ENCODE measurements at regions not wholly inside any gene's neighbourhood (a gene's known extent, or its start where the extent isn't known, plus 50 kb on each side); places are given as distances from the start of the nearest gene placed in this dataset.
"Not testable (repeated sequence)": the region's sequence is repeated elsewhere in the genome, so short reads cannot be mapped to it uniquely, and the experiment has no call there.

DNA sequence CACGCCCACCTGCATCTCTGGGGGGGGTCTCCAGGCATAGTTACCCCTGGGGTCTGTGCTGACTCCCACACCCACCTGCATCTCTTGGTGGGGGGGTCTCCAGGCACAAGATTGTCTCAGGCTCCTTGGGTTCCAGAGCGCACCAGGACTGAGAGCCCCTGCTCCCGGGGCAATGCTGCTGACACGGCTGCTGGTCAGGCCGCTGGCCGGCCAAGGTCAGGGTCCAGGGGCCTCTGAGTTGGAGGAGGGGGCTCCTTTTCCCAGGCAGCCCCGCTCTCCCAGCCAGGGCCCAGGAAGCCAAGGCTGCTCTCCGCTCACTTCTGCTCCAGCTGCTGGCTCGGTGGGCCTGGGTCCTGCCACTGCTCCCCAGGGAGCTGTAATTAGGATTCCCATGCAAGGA lies 77.3 kb upstream of the SFSWAP start:
- not testable (repeated sequence) for H3K9me3 ChIP-seq (ENCODE audit: low read depth, low read length); H3K27me3 ChIP-seq (ENCODE audit: insufficient read depth, low read length); H3K4me3 ChIP-seq (ENCODE audit: low read length); H3K4me1 ChIP-seq (ENCODE audit: insufficient read depth, low read length)

GRCh38 chr12:131634037-131634436 lies 76.9 kb upstream of the SFSWAP start:
- Histone ChIP-seq H3K4me3 (ENCODE audit: low read length) (no peak overlapping the region), H3K4me1 (ENCODE audit: insufficient read depth, low read length) (no peaks in the 10 kb centered on the region), H3K9me3 (ENCODE audit: low read depth, low read length) (no peaks in the 10 kb centered on the region), H3K27me3 (ENCODE audit: insufficient read depth, low read length) (no peaks in the 10 kb centered on the region)

DNA sequence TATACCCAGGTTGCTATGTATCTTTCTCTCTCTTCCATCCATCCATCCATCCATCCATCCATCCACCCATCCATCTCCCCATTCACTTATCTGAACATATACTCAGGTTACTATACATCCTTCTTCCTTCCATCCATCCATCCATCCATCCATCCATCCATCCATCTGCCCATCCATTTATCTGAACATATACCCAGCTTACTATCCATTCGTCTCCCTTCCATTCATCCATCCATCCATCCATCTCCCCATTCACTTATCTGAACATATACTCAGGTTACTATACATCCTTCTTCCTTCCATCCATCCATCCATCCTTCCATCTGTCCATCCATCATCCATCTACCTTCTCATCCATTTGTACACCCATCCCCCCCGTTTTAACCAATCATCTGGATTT lies 75.9 kb upstream of the SFSWAP start:
- H3K9me3 ChIP-seq (ENCODE audit: low read depth, low read length); H3K4me1 ChIP-seq (ENCODE audit: insufficient read depth, low read length); H3K4me3 ChIP-seq (ENCODE audit: low read length); H3K27me3 ChIP-seq (ENCODE audit: insufficient read depth, low read length): not testable (repeated sequence)

DNA sequence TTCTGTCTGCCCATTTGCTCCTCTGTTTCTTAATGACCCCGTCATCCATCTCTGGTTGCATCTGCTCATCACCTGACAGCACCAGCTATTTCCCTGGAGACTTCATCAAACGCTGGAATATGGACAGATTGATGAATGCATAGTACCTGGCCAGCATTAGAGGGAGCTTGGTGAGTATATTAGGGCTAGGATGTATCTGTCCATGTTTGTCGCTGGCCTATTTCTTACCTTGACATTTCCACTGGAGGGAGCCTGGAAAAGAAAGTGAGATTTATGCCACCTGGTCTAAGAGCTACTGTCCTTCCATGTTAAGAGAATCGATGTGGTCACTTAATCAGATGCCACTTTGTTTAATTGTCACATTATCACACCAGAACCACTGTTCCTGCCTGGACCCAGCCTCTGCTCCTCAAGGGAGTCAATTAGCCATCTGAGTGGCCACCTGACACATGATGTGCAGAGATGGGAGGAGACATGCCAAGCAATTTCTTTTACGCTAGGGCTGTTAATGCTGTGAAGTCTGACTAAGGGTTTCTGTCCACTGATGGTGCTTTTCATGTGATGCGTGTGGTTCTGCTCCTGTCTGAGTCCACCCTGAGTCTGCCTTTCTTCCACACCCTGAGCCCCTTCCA lies 75.3 kb upstream of the SFSWAP start:
- Histone ChIP-seq H3K4me1 (ENCODE audit: insufficient read depth, low read length) (no peaks in the 10 kb centered on the region), H3K9me3 (ENCODE audit: low read depth, low read length) (no peaks in the 10 kb centered on the region), H3K4me3 (ENCODE audit: low read length) (no peak overlapping the region), H3K27me3 (ENCODE audit: insufficient read depth, low read length) (no peaks in the 10 kb centered on the region)

- H3K9me3 ChIP-seq (ENCODE audit: low read depth, low read length): no peaks in the 10 kb centered on the region
- no peaks in the 10 kb centered on the region for H3K4me1 ChIP-seq (ENCODE audit: insufficient read depth, low read length)
- H3K4me3 ChIP-seq (ENCODE audit: low read length): no peak overlapping the region
- H3K27me3 ChIP-seq (ENCODE audit: insufficient read depth, low read length): no peaks in the 10 kb centered on the region
Measured at GRCh38 chr12:131636266-131636665, 74.6 kb upstream of the SFSWAP start.

DNA sequence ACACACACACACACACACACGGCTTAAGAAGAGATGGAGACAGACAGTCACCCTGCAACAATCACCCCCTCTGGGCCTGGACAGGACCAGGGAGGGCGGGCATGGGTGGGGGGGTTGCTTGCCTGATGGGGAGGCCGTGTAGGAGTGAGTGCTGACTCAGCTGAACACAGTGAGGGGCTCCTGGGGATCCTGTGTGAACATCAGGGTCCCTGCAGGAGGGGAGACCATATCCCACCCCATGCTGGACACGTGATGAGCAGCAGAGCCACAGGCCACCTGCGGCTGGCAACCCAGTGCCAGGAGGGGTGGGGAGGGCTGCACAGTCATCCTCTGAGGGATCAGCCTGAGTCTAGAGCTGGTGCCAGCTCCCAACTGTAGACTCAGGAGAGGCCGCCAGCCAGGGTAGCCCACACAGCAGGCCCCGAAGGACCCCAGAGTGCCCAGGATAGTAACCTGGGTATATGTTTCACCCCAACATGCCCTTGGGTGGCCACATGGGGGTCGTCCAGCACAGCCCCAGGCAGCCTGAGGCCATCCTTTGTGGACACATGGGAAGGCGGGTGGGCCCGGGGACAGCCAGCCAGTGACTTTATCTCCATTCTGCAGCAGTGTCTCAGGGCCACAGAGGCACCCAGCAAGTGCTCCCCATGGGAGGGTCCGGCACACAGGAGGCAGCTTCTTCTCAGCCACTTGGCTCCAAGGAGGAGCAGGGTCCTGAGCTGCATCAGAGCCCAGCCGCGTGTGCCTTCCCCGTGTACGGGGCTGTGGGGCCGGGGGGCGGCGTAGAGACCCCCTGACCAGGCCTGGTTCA lies 73.7 kb upstream of the SFSWAP start:
- Histone ChIP-seq H3K9me3 (ENCODE audit: low read depth, low read length) (no peaks in the 10 kb centered on the region), H3K27me3 (ENCODE audit: insufficient read depth, low read length) (no peaks in the 10 kb centered on the region), H3K4me3 (ENCODE audit: low read length) (no peak overlapping the region), H3K4me1 (ENCODE audit: insufficient read depth, low read length) (no peaks in the 10 kb centered on the region)

DNA sequence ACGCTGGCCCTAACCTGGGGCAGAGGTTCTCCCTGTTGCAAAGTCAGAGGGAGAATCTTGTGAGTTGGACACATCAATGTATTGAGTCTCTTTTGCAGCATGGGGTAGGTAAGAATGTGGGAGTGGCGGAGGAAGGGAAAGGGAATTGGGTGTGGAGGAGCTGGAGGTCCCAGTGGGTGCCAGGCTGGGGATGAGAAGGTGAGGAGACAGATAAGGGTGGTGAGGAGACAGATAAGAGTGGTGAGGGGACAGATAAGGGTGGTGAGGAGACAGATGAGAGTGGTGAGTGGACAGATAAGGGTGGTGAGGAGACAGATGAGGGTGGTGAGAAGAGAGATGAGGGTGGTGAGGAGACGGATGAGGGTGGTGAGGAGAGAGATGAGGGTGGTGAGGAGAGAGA lies 72.9 kb upstream of the SFSWAP start:
- Histone ChIP-seq H3K9me3 (ENCODE audit: low read depth, low read length) (no peaks in the 10 kb centered on the region), H3K27me3 (ENCODE audit: insufficient read depth, low read length) (no peaks in the 10 kb centered on the region), H3K4me1 (ENCODE audit: insufficient read depth, low read length) (no peaks in the 10 kb centered on the region), H3K4me3 (ENCODE audit: low read length) (no peak overlapping the region)

GRCh38 chr12:131639270-131639940 lies 71.5 kb upstream of the SFSWAP start:
- H3K4me3 ChIP-seq (ENCODE audit: low read length): no peak overlapping the region
- no peaks in the 10 kb centered on the region for H3K27me3 ChIP-seq (ENCODE audit: insufficient read depth, low read length)
- H3K4me1 ChIP-seq (ENCODE audit: insufficient read depth, low read length): no peaks in the 10 kb centered on the region
- no peaks in the 10 kb centered on the region for H3K9me3 ChIP-seq (ENCODE audit: low read depth, low read length)

DNA sequence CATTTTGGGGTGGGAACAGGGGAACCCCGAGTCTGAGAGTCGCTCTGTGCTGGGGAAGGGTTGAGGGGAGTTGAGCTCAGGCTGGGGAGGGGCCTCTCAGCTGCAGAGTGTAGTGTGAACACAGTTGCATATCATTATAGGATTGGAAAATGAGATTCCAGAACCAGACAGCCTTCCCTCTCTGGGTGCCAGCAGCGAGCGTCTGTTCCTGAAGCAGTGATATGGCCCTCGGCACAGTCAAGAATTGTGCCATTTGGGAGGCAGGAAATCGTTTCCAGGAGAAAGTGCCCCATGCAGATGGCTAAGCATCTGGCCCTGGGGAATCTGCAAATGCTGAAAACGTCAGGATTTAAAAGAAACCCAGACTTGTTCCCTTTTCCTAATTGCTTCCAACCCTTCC lies 70.4 kb upstream of the SFSWAP start:
- no peaks in the 10 kb centered on the region for H3K9me3 ChIP-seq (ENCODE audit: low read depth, low read length)
- H3K4me3 ChIP-seq (ENCODE audit: low read length): no peak overlapping the region
- no peaks in the 10 kb centered on the region for H3K27me3 ChIP-seq (ENCODE audit: insufficient read depth, low read length)
- no peaks in the 10 kb centered on the region for H3K4me1 ChIP-seq (ENCODE audit: insufficient read depth, low read length)

GRCh38 chr12:131641315-131641714 lies 69.6 kb upstream of the SFSWAP start:
- Histone ChIP-seq H3K4me3 (ENCODE audit: low read length) (no peak overlapping the region), H3K9me3 (ENCODE audit: low read depth, low read length) (no peaks in the 10 kb centered on the region), H3K4me1 (ENCODE audit: insufficient read depth, low read length) (no peaks in the 10 kb centered on the region), H3K27me3 (ENCODE audit: insufficient read depth, low read length) (no peaks in the 10 kb centered on the region)

GRCh38 chr12:131642101-131642540 lies 68.8 kb upstream of the SFSWAP start:
- no peak overlapping the region for H3K4me3 ChIP-seq (ENCODE audit: low read length)
- no peaks in the 10 kb centered on the region for H3K4me1 ChIP-seq (ENCODE audit: insufficient read depth, low read length)
- H3K9me3 ChIP-seq (ENCODE audit: low read depth, low read length): no peaks in the 10 kb centered on the region
- H3K27me3 ChIP-seq (ENCODE audit: insufficient read depth, low read length): no peaks in the 10 kb centered on the region

- H3K4me3 ChIP-seq (ENCODE audit: low read length): no peak overlapping the region
- no peaks in the 10 kb centered on the region for H3K4me1 ChIP-seq (ENCODE audit: insufficient read depth, low read length)
- H3K27me3 ChIP-seq (ENCODE audit: insufficient read depth, low read length): no peaks in the 10 kb centered on the region
- H3K9me3 ChIP-seq (ENCODE audit: low read depth, low read length): no peaks in the 10 kb centered on the region
Measured at GRCh38 chr12:131642771-131643170, 68.1 kb upstream of the SFSWAP start.

DNA sequence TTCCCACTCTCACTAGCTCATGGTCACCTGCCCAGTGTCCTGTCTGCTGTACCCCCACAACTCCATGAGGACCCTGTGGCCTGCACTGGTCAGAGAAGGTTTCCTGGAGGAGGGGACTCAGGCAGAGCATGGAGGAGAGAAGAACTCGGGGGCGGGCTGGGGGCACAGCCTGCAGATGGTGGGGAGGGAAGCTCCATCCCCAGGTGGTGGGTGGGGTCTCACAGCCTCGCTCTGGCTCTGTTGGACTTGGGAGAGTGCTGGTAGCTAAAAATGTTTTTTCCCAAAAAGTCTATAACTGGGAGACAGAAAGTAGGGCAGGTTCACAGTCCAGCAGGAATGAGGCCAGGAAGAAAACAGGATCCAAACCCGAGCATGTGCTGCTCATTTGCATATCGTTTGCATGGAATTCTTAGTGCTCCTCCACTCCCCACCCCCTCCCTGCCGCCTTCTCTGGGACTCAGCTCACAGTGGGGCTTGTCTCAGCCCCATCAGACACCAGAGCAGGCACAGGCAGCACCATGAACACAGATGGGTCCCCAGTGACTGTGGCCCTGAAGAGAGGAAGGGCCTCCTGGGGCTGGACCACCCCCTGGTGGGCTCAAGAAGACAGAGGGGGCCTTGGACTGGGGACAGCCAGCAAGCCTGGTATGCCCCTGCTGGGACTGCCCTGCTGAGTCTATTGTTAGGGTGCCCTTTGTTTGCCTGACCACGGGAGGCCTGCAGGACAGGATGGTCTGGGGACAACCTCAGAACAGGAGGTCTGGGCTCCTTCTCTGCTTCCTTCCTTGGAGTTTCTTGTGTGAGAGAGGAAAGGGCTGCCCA lies 67.0 kb upstream of the SFSWAP start:
- no peak overlapping the region for H3K4me3 ChIP-seq (ENCODE audit: low read length)

GRCh38 chr12:131644481-131644880 lies 66.4 kb upstream of the SFSWAP start:
- H3K4me1 ChIP-seq (ENCODE audit: insufficient read depth, low read length): no peaks in the 10 kb centered on the region
- H3K4me3 ChIP-seq (ENCODE audit: low read length): no peak overlapping the region
- no peaks in the 10 kb centered on the region for H3K27me3 ChIP-seq (ENCODE audit: insufficient read depth, low read length)
- H3K9me3 ChIP-seq (ENCODE audit: low read depth, low read length): no peaks in the 10 kb centered on the region

More for the DNA sequence above, 67.0 kb upstream of the SFSWAP start:
- no peaks in the 10 kb centered on the region for H3K27me3 ChIP-seq (ENCODE audit: insufficient read depth, low read length)
- no peaks in the 10 kb centered on the region for H3K4me1 ChIP-seq (ENCODE audit: insufficient read depth, low read length)
- H3K9me3 ChIP-seq (ENCODE audit: low read depth, low read length): no peaks in the 10 kb centered on the region

- H3K4me1 ChIP-seq (ENCODE audit: insufficient read depth, low read length); H3K27me3 ChIP-seq (ENCODE audit: insufficient read depth, low read length); H3K9me3 ChIP-seq (ENCODE audit: low read depth, low read length); H3K4me3 ChIP-seq (ENCODE audit: low read length): not testable (repeated sequence)
Measured at GRCh38 chr12:131644917-131645316, 66.0 kb upstream of the SFSWAP start.

Data from mononuclear cell (primary cell).